H1 (cell line): ENCODE measurements at regions not wholly inside any gene's neighbourhood (a gene's known extent, or its start where the extent isn't known, plus 50 kb on each side); places are given as distances from the start of the nearest gene placed in this dataset.

Source experiments
- CTCF ChIA-PET: fragments of 300-600 bp; sonication (Branson Sonifier 250); formaldehyde crosslinking; loops from one replicate; lab custom pipeline; 2021; ENCODE audit not compliant: partially characterized antibody; lab: Charles Lee
- POLR2A ChIA-PET: fragments of 300-600 bp; sonication (Branson Sonifier 250); formaldehyde crosslinking; loops from one replicate; lab custom pipeline; 2021; ENCODE audit warnings: inconsistent platforms; ENCODE audit not compliant: partially characterized antibody; lab: Charles Lee
- DNase-seq, 2 experiments: peaks; one replicate each; pipeline versions ENCODE4 v3.0.0 to v3.0.0-alpha.2; 2010 to 2022; ENCODE audit warnings: low spot score in 2 of 2, low read depth in 1 of 2, mixed read lengths in 1 of 2
- FAIRE-seq: peaks from 2 replicates; lab custom pipeline; 2011; peaks lifted over from hg19 to GRCh38; lab: Jason Lieb, UNC
- H2AFZ ChIP-seq: 2 replicates; pipeline ENCODE4 v1.8.1; 2012; ENCODE audit warnings: low read length, inconsistent platforms
- H2AK5ac ChIP-seq: 2 replicates; pipeline ENCODE4 v1.6.1; 2013; ENCODE audit warnings: low read depth, low read length
- H2BK120ac ChIP-seq: replicated peaks from 2 replicates; pipeline ENCODE3; 2013; ENCODE audit warnings: low read depth, low read length, inconsistent platforms
- H2BK12ac ChIP-seq: 2 replicates; pipeline ENCODE4 v1.6.1; 2013; ENCODE audit warnings: low read depth, low read length
- H2BK15ac ChIP-seq: 2 replicates; pipeline ENCODE4 v1.6.1; 2013; ENCODE audit warnings: low read length
- H2BK20ac ChIP-seq: 2 replicates; pipeline ENCODE4 v1.6.1; 2013; ENCODE audit warnings: low read length
- H2BK5ac ChIP-seq: 2 replicates; pipeline ENCODE4 v1.6.1; 2013; ENCODE audit warnings: low read depth, low read length
- H3K14ac ChIP-seq: 2 replicates; pipeline ENCODE4 v1.6.1; 2013; ENCODE audit warnings: inconsistent platforms; ENCODE audit not compliant: insufficient read length
- H3K18ac ChIP-seq: 2 replicates; pipeline ENCODE4 v1.6.1; 2013; ENCODE audit warnings: low read length; ENCODE audit errors: extremely low read depth
- H3K23ac ChIP-seq: 2 replicates; pipeline ENCODE4 v1.6.1; 2013; ENCODE audit warnings: inconsistent platforms; ENCODE audit not compliant: insufficient read length
- H3K23me2 ChIP-seq: 2 replicates; pipeline ENCODE4 v1.6.1; 2013; ENCODE audit warnings: low read depth, low read length
- H3K27ac ChIP-seq: 2 replicates; pipeline ENCODE4 v1.6.1; 2011; ENCODE audit warnings: low read depth, low read length, inconsistent platforms
- H3K27me3 ChIP-seq, 4 experiments: replicated peaks in 1 of 4; 1 replicate in 1 of 4; 2 replicates in 3 of 4; pipeline versions ENCODE4 v1.6.1 to v1.8.1; 2011 to 2013; ENCODE audit warnings: low read length in 3 of 4, mild to moderate bottlenecking in 3 of 4, inconsistent platforms in 2 of 4, mixed read lengths in 2 of 4, moderate library complexity in 1 of 4; ENCODE audit not compliant: control insufficient read depth in 3 of 4, insufficient read depth in 3 of 4; ENCODE audit errors: extremely low read depth in 1 of 4
- H3K36me3 ChIP-seq, 4 experiments: 2 replicates each; pipeline versions ENCODE4 v1.6.1 to v1.8.1; 2011 to 2013; ENCODE audit warnings: mild to moderate bottlenecking in 4 of 4, low read length in 3 of 4, moderate library complexity in 2 of 4, control low read depth in 1 of 4, inconsistent platforms in 1 of 4; ENCODE audit not compliant: insufficient read depth in 4 of 4, control insufficient read depth in 2 of 4
- H3K4ac ChIP-seq: replicated peaks from 2 replicates; pipeline ENCODE3; 2013; ENCODE audit warnings: low read length, low read depth, mixed read lengths, inconsistent platforms; ENCODE audit not compliant: insufficient read length
- H3K4me1 ChIP-seq, 4 experiments: replicated peaks in 1 of 4; 1 replicate in 1 of 4; 2 replicates in 3 of 4; pipeline versions ENCODE4 v1.6.1 to v1.8.1; 2011 to 2013; ENCODE audit warnings: low read length in 3 of 4, inconsistent platforms in 2 of 4, mixed read lengths in 1 of 4; ENCODE audit not compliant: insufficient read depth in 4 of 4, control insufficient read depth in 3 of 4
- H3K4me2 ChIP-seq, 2 experiments: 2 replicates each; pipeline versions ENCODE4 v1.6.1 to v1.8.1; 2011 to 2013; ENCODE audit warnings: low read depth in 2 of 2, low read length in 2 of 2, control low read depth in 1 of 2, inconsistent platforms in 1 of 2, mild to moderate bottlenecking in 1 of 2; ENCODE audit not compliant: insufficient read depth in 1 of 2
- H3K4me3 ChIP-seq, 4 experiments: fragments of 200-600, 300-600 bp in 1 of 4; sonication (generic), shearing (Covaris generic), sonication (Bioruptor Twin) in 1 of 4; 2 replicates each; pipeline versions ENCODE4 v1.5.1 to v1.8.1; 2011 to 2016; ENCODE audit warnings: low read length in 4 of 4, low read depth in 3 of 4, control low read depth in 2 of 4, inconsistent platforms in 2 of 4, mild to moderate bottlenecking in 2 of 4, mixed read lengths in 1 of 4, moderate library complexity in 1 of 4; ENCODE audit not compliant: insufficient read depth in 2 of 4; ENCODE audit errors: extremely low read depth in 1 of 4
- H3K56ac ChIP-seq: replicated peaks from 2 replicates; pipeline ENCODE3; 2013; ENCODE audit warnings: low read depth, mild to moderate bottlenecking, mixed read lengths, low read length, inconsistent platforms; ENCODE audit not compliant: insufficient read length
- H3K79me1 ChIP-seq: 2 replicates; pipeline ENCODE4 v1.6.1; 2013; ENCODE audit warnings: low read depth, low read length, control low read depth
- H3K79me2 ChIP-seq, 2 experiments: 2 replicates each; pipeline versions ENCODE4 v1.6.1 to v1.8.1; 2012 to 2013; ENCODE audit warnings: low read length in 2 of 2, mild to moderate bottlenecking in 2 of 2, inconsistent platforms in 1 of 2; ENCODE audit not compliant: insufficient read depth in 2 of 2, control insufficient read depth in 1 of 2
- H3K9ac ChIP-seq, 4 experiments: replicated peaks in 1 of 4; 1 replicate in 1 of 4; 2 replicates in 3 of 4; pipeline versions ENCODE4 v1.6.1 to v1.8.1; 2011 to 2013; ENCODE audit warnings: low read depth in 3 of 4, low read length in 3 of 4, control low read depth in 2 of 4, mild to moderate bottlenecking in 2 of 4, moderate library complexity in 2 of 4, inconsistent platforms in 1 of 4; ENCODE audit errors: extremely low read depth in 1 of 4
- H3K9me3 ChIP-seq, 2 experiments: 2 replicates each; pipeline versions ENCODE4 v1.6.1 to v1.8.1; 2012 to 2013; ENCODE audit warnings: mild to moderate bottlenecking in 2 of 2, moderate library complexity in 2 of 2, control low read depth in 1 of 2, inconsistent platforms in 1 of 2, low read depth in 1 of 2, low read length in 1 of 2, mixed read lengths in 1 of 2; ENCODE audit not compliant: insufficient read depth in 2 of 2
- H4K20me1 ChIP-seq, 2 experiments: replicated peaks in 1 of 2; 2 replicates each; pipeline versions ENCODE3 to v1.8.1; 2011 to 2013; ENCODE audit warnings: inconsistent platforms in 2 of 2, low read length in 2 of 2, mild to moderate bottlenecking in 1 of 2; ENCODE audit not compliant: insufficient read depth in 2 of 2, control insufficient read depth in 1 of 2
- H4K5ac ChIP-seq: 2 replicates; pipeline ENCODE4 v1.6.1; 2013; ENCODE audit warnings: low read length, low read depth, mixed read lengths, inconsistent platforms; ENCODE audit not compliant: insufficient read length
- H4K8ac ChIP-seq: 2 replicates; pipeline ENCODE4 v1.8.0; 2013; ENCODE audit warnings: mild to moderate bottlenecking, moderate library complexity, low read length, inconsistent platforms; ENCODE audit not compliant: insufficient read depth; ENCODE audit errors: extremely low read depth
- H4K91ac ChIP-seq: replicated peaks from 2 replicates; pipeline ENCODE3; 2013; ENCODE audit warnings: low read length, mixed read lengths, inconsistent platforms; ENCODE audit not compliant: insufficient read length
- KDM5A ChIP-seq: fragments of 200-600 bp; IDR thresholded peaks from 2 replicates; pipeline ENCODE4 v1.7.1; 2012; ENCODE audit warnings: mild to moderate bottlenecking, low read length, inconsistent platforms, mixed read lengths
- NANOG ChIP-seq: IDR thresholded peaks from 2 replicates; pipeline ENCODE4 v1.6.1; 2011; ENCODE audit warnings: low read length, low read depth, mild to moderate bottlenecking, inconsistent platforms; ENCODE audit not compliant: insufficient read depth, poor library complexity, severe bottlenecking
- POLR2A ChIP-seq, 2 experiments: IDR thresholded peaks; 1 replicate in 1 of 2; 2 replicates in 1 of 2; pipeline ENCODE4 v1.6.1; 2011; ENCODE audit warnings: low read depth in 2 of 2, low read length in 2 of 2, mild to moderate bottlenecking in 2 of 2; ENCODE audit errors: control extremely low read depth in 1 of 2
- RBBP5 ChIP-seq: IDR thresholded peaks from 2 replicates; pipeline ENCODE4 v1.7.1; 2012; ENCODE audit warnings: low read depth, mild to moderate bottlenecking, inconsistent platforms, low read length, moderate library complexity, borderline replicate concordance
- RXRA ChIP-seq: IDR thresholded peaks from 2 replicates; pipeline ENCODE4 v1.6.1; 2011; ENCODE audit warnings: low read depth, mild to moderate bottlenecking, low read length, moderate library complexity; ENCODE audit not compliant: insufficient read depth
- SUZ12 ChIP-seq: fragments of 200-600 bp; sonication (generic); IDR thresholded peaks from 2 replicates; pipeline ENCODE4 v1.6.1; 2012; ENCODE audit warnings: mild to moderate bottlenecking, inconsistent platforms, low read length, moderate library complexity, mixed read lengths
- TAF7 ChIP-seq: optimal IDR thresholded peaks from 2 replicates; pipeline ENCODE3; 2011; ENCODE audit warnings: low read depth, mild to moderate bottlenecking, inconsistent platforms, low read length, moderate library complexity, borderline replicate concordance
- WGBS, 2 experiments: shearing (Covaris generic) in 1 of 2; methylation state at CpG; one replicate each; pipeline versions ENCODE4 v1.1.6 to v1.1.7; 2013 to 2015; ENCODE audit warnings: low lambda C conversion rate in 2 of 2, mixed read lengths in 2 of 2, inconsistent platforms in 1 of 2, low coverage in 1 of 2, missing lambda C conversion rate in 1 of 2; ENCODE audit not compliant: insufficient replicate concordance in 2 of 2, insufficient coverage in 1 of 2, insufficient read length in 1 of 2; ENCODE audit errors: extremely low coverage in 1 of 2, missing lambda C conversion rate in 1 of 2; 5-methylcytosine and 5-hydroxymethylcytosine counted together

- TF ChIP-seq POLR2A (IDR thresholded peaks at IDR 0.05; ENCODE audit: control extremely low read depth in 1 of 2, low read depth in 2 of 2, low read length in 2 of 2) (no peak), KDM5A (no peak), RBBP5 (no peak), SUZ12 (no peak), NANOG (no peak), RXRA (no peak), TAF7 (no peak)
- Histone ChIP-seq H3K27ac (no peak overlapping the region), H3K79me1 (no peaks in the 10 kb centered on the region), H2AFZ (no peak overlapping the region), H3K56ac (no peak overlapping the region), H3K18ac (no peak overlapping the region), H2BK5ac (no peak overlapping the region), H3K23me2 (no peaks in the 10 kb centered on the region), H3K36me3 (no peaks in the 10 kb centered on the region), H3K4ac (no peak overlapping the region), H2BK15ac (no peak overlapping the region), H3K4me1 (peaks cover 0 to 2% (median 0%) of the 10 kb centered on the region in 4 experiments; a peak in 1 of 7 replicates), H3K14ac (no peak overlapping the region), H4K5ac (no peak overlapping the region), H3K9me3 (no peaks in the 10 kb centered on the region), H4K20me1 (no peaks in the 10 kb centered on the region), H3K4me2 (no peak overlapping the region), H3K23ac (no peak overlapping the region), H4K8ac (no peak overlapping the region), H2BK12ac (no peak overlapping the region), H3K4me3 (no peak overlapping the region), H2BK120ac (no peak overlapping the region), H3K79me2 (no peaks in the 10 kb centered on the region), H2BK20ac (no peak overlapping the region), H2AK5ac (no peak overlapping the region), H3K27me3 (no peaks in the 10 kb centered on the region), H4K91ac (no peak overlapping the region), H3K9ac (no peak overlapping the region)
- POLR2A ChIA-PET: no interaction called here
- DNase-seq (no peak), FAIRE-seq (no peak)
- 89% methylated on average over 5 of the region's 5 CpGs; no CpG with 5 or more reads in 1 of the 2 experiments for WGBS, 2 experiments
- CTCF ChIA-PET: interaction anchor here (0.9 to 1.2 kb wide), 2 partner anchors 13 to 280 kb away, joined by 3 read pairs; no protein-coding TSS in a partner anchor
These were observed 137.4 kb upstream of the ETAA1 start for GRCh38 chr2:67259556-67260342.
